Activated naive CD8-positive, alpha-beta T cell (primary cell): ENCODE measurements at regions not wholly inside any gene's neighbourhood (a gene's known extent, or its start where the extent isn't known, plus 50 kb on each side); places are given as distances from the start of the nearest gene placed in this dataset.

Source experiments
- H3K27ac Mint-ChIP-seq: one replicate; pipeline ENCODE4 v1.8.0; 2021; ENCODE audit warnings: mixed read lengths
- H3K27me3 Mint-ChIP-seq: one replicate; pipeline ENCODE4 v1.8.0; 2021; ENCODE audit warnings: mixed read lengths
- H3K36me3 Mint-ChIP-seq: one replicate; pipeline ENCODE4 v1.8.0; 2021; ENCODE audit warnings: mixed read lengths
- H3K4me1 Mint-ChIP-seq: one replicate; pipeline ENCODE4 v1.8.0; 2021; ENCODE audit warnings: low read depth, mixed read lengths
- H3K4me3 Mint-ChIP-seq: one replicate; pipeline ENCODE4 v1.8.0; 2021; ENCODE audit warnings: mild to moderate bottlenecking, mixed read lengths
- H3K9me3 Mint-ChIP-seq: one replicate; pipeline ENCODE4 v1.8.0; 2021; ENCODE audit warnings: low read depth, mixed read lengths

DNA sequence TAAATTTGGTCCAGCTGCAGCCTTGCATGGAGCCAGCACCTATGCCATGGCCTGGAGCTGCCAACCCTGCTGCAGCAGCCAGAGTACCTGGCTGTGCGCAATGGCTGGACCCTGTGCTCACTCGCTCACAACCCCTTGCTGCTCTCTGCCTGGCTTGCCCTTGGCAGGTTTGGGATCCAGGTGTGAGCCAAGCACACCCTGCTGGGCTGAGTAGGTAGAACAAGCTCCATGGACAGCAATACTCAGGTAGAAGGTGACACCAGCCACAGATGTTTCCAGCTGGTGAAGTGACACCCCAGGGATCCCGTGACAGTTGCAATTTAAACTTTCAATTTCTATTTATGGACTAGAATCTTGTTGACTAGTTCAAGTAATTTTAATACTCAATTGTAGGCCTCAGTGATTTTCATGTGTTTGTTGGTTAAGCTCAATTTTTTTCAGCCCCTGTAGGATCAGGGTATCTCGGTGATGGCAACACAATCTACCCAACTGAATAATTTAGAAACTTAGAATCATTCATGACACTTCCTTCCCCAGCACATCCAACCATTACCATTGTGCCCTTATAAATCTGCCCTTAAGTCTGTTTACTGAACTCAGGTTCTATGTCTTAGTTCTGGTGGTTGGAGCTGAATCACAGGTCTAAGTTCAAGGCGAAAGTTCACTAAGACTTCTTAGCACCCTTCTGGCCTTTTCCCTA is 480.0 kb downstream of the PMP22 start:
- H3K27me3 Mint-ChIP-seq, result peaks cover 2% of the 10 kb centered on the region
- no peaks in the 10 kb centered on the region for H3K9me3 Mint-ChIP-seq
- no peaks in the 10 kb centered on the region for H3K36me3 Mint-ChIP-seq
- H3K27ac Mint-ChIP-seq, result no peak overlapping the region
- no peak overlapping the region for H3K4me3 Mint-ChIP-seq
- no peaks in the 10 kb centered on the region for H3K4me1 Mint-ChIP-seq

DNA sequence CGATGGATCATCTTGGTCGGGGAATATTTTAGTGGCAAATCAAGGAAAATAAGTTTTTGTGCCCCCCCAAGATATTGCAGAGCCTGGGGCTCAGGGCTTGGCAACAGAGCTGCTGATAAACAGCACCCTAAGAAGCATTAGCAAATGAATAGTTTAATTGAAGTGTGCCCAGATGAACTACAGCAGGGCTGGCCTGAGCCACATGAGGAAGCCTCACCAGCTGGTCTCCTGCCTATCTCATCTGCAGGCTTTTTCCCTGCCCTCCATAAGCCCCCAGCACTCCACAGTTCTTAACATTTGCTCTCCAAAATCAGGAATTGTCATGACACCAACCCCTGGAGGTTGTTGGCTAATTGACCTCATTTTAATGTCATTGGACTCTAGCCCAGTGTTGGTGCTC is 480.2 kb downstream of the HS3ST3B1 start:
- Mint-ChIP-seq H3K9me3 (no peaks in the 10 kb centered on the region), H3K4me3 (no peak overlapping the region), H3K27me3 (peaks cover 3% of the 10 kb centered on the region), H3K4me1 (no peaks in the 10 kb centered on the region), H3K36me3 (no peaks in the 10 kb centered on the region), H3K27ac (no peak overlapping the region)

DNA sequence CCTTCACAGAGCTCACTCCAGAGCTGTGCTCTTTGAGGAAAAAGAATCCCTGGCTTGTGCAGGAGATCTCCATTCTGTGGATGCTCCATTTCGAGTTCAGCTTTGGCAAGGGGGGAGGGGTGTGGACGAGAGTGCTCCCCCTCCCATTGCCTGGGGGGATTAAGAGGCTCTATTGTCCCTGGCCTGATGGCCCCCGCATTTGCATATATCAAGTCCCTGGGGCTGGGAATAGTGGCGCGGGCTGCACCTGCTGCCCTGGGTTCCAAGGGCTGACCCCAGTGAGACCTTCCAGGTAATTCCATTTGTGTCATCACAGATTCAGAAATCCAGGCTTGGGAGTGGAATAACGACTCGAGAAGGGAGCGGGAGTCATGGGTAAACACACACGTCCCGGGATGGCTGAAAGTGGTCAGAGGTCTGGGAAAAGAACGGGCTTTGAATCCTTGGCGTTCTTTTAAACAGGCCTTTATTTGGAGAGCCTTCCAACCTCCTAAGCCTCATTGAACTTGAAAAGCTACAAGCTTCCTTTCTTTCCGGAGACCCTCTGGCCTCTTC is 479.3 kb downstream of the HS3ST3B1 start:
- H3K4me1 Mint-ChIP-seq, result no peaks in the 10 kb centered on the region
- no peak overlapping the region for H3K4me3 Mint-ChIP-seq
- no peaks in the 10 kb centered on the region for H3K36me3 Mint-ChIP-seq
- no peak overlapping the region for H3K27ac Mint-ChIP-seq
- H3K9me3 Mint-ChIP-seq, result no peaks in the 10 kb centered on the region
- H3K27me3 Mint-ChIP-seq, result peaks cover 3% of the 10 kb centered on the region

DNA sequence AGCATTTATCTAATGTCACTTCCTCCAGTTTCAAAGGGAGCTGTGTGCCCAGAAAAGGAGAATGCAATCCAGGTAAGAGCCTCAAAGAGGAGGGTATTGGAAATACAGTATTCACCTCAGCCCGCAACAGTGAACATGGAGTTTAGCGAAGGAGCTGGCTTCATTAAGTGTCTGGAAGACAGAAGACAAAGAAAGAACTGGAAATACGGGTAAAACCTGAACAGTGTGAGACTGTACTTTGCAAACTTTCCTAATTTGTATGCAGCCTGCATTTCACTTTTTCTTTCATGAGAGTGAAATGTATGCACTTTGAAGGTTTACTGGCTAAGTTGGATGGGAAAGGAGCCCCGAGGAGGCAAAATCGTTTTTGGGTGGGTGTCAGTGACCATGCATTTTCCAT is 478.4 kb downstream of the HS3ST3B1 start:
- Mint-ChIP-seq H3K36me3 (no peaks in the 10 kb centered on the region), H3K4me1 (no peaks in the 10 kb centered on the region), H3K27ac (no peak overlapping the region), H3K9me3 (no peaks in the 10 kb centered on the region), H3K4me3 (no peak overlapping the region), H3K27me3 (peaks cover 3% of the 10 kb centered on the region)

DNA sequence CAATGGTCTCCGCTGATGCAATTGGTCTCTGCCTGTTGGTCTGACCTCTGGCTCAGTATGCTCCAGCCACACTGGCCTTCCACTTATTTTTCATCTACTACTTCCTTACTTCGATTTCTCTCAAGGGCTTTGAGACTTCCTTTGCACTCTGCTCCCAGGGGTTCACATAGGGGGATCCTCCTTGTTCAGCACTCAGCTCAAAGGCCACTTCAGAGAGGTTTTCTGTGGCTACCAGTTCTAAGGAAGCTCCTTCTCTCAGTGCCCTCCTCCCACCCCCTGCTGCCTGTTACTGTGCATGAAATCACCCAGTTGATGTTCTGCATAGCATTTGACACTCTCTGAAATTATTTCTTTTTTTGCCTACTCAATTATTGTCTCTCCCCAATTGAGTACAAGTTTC is 476.4 kb downstream of the HS3ST3B1 start:
- no peak overlapping the region for H3K27ac Mint-ChIP-seq
- H3K9me3 Mint-ChIP-seq, result no peaks in the 10 kb centered on the region
- H3K4me3 Mint-ChIP-seq, result no peak overlapping the region
- H3K27me3 Mint-ChIP-seq, result peaks cover 3% of the 10 kb centered on the region
- H3K36me3 Mint-ChIP-seq, result no peaks in the 10 kb centered on the region
- no peaks in the 10 kb centered on the region for H3K4me1 Mint-ChIP-seq

DNA sequence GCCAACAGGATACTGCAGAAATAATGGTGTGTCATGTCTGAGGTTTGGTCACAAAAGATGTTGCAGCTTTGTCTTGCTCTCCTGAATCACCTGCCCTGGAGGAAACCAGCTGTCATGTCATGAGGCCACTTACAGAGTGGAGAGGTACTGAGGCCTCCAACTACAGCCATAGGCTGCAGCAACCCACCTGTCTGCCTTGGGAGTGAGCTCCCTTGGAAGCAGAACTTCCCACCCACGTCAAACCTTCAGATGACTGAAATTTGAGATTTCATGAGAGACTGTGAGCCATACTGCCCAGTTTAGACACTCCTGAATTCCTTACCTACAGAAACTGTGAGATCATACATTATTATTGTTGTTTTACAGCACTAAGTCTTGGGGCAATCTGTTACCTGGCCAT is 475.9 kb downstream of the HS3ST3B1 start:
- no peak overlapping the region for H3K4me3 Mint-ChIP-seq
- H3K27ac Mint-ChIP-seq, result no peak overlapping the region
- H3K36me3 Mint-ChIP-seq, result no peaks in the 10 kb centered on the region
- peaks cover 3% of the 10 kb centered on the region for H3K27me3 Mint-ChIP-seq
- H3K9me3 Mint-ChIP-seq, result no peaks in the 10 kb centered on the region
- H3K4me1 Mint-ChIP-seq, result no peaks in the 10 kb centered on the region

DNA sequence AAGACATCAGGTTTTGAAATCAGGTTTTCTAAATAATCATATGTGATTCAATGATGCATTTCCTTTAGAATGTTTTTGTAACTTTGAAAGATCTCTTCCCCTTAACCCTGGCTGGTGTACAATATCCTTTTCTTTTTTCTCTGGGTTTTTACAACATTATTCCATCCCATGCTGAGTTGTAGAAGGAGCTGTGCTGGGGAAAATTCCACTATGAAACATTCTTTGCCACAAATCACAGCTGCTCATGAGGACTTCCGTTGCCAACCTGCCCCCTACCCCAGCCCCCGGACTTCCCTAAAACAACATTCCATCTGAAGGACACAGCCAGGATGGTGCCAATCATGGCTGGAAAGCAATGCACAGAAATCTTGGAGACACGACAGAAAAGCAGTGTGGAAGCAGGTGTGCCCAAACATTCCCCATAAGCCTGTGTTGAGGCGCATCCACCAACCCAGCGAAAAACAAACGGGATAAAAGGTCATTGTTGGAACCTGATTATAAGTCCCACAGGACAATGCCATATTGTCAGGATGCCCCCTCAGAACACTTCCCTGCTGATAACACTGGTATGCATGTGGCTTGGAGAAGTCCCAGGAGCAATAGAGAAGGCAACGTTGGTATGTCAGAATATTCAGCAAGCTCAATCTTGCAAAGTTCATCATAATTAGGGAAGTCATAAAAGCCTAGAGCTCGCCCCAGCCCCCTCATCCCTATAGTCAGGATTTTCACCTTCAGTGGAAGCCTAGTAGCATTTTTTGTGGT is 475.0 kb downstream of the HS3ST3B1 start:
- peaks cover 3% of the 10 kb centered on the region for H3K27me3 Mint-ChIP-seq
- H3K27ac Mint-ChIP-seq, result no peak overlapping the region
- H3K4me1 Mint-ChIP-seq, result no peaks in the 10 kb centered on the region
- no peak overlapping the region for H3K4me3 Mint-ChIP-seq
- H3K9me3 Mint-ChIP-seq, result no peaks in the 10 kb centered on the region
- no peaks in the 10 kb centered on the region for H3K36me3 Mint-ChIP-seq

DNA sequence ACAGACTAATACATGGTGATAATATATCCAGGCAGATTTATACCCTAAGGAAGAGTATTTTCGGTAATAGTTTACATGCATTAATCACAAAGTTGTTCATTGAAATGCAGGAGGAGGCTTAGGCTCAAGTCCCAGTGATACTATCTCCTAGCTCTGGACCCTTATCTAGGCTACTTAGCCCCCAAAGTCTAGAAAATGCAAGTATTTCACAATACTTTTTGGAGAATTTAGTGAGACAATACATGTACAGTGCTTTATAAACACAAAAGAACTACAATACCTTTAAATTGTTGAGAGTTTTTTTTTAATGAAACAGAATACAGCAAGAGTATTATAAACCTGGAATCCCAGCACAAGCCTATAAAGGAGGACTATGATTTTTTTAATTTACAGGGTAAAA is 473.9 kb downstream of the HS3ST3B1 start:
- Mint-ChIP-seq H3K36me3 (no peaks in the 10 kb centered on the region), H3K4me3 (no peak overlapping the region), H3K4me1 (no peaks in the 10 kb centered on the region), H3K9me3 (no peaks in the 10 kb centered on the region), H3K27me3 (peaks cover 3% of the 10 kb centered on the region), H3K27ac (no peak overlapping the region)

DNA sequence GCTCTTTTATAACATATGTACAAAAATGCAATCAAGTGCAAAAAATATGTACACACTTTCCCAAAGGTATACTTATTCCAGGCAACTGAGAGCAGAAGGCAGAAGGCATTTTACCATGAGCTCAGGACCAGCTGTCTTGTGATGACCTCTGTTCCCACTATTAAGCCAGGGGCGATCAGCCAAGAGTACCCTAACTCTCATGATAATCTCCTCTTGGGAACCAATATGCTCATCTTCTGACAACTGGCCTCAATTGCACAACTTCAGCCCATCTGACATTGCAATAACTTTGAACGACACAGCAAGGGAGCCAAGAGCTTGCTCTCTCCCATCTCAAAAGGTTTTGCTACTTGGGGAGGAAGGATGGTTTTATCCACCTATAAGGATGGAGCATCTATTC is 471.9 kb downstream of the HS3ST3B1 start:
- Mint-ChIP-seq H3K4me1 (no peaks in the 10 kb centered on the region), H3K4me3 (no peak overlapping the region), H3K27ac (no peak overlapping the region), H3K36me3 (peaks cover 2% of the 10 kb centered on the region), H3K9me3 (peaks cover 8% of the 10 kb centered on the region), H3K27me3 (no peaks in the 10 kb centered on the region)

DNA sequence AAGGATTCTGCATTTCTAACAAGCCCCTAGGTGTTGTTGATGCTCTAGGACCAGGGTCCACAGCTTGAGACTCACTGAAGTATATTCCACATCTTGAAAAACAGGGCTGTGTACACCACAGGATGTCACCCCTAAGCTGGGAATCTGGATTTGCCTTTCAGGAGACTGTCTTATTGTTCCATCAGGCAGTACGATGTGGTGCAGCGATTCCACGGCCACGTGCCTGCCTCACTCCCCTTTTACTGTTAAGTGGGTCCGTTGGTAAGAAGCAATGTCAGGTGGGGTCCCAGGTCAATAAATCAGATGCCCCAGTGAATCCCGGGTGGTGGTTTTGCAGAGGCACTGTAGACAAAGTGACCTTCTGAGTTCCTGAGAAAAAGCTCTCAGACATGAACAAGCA is 470.7 kb downstream of the HS3ST3B1 start:
- peaks cover 2% of the 10 kb centered on the region for H3K36me3 Mint-ChIP-seq
- peaks cover 8% of the 10 kb centered on the region for H3K9me3 Mint-ChIP-seq
- H3K27me3 Mint-ChIP-seq, result no peaks in the 10 kb centered on the region
- no peaks in the 10 kb centered on the region for H3K4me1 Mint-ChIP-seq
- H3K27ac Mint-ChIP-seq, result no peak overlapping the region
- H3K4me3 Mint-ChIP-seq, result no peak overlapping the region

DNA sequence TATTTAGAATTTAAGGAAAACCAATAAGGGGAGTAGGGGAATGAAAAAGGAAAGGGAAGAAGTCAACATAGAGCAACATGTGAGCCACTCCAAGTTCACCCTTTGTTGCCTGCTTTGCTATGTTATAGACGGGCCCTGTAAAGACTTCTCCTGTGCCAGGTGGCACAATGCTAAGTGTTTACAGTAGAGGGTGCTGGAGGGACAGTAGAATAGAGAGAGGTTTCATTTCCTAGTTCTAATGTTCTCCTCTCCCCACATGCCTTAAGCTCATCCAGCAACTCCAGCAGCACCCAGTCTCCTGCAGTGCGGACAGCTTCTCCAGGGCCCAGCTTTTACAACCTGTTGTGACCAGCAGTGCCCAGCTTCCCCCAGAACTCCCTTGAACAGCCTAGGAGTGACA is 468.0 kb downstream of the HS3ST3B1 start:
- no peaks in the 10 kb centered on the region for H3K4me1 Mint-ChIP-seq

DNA sequence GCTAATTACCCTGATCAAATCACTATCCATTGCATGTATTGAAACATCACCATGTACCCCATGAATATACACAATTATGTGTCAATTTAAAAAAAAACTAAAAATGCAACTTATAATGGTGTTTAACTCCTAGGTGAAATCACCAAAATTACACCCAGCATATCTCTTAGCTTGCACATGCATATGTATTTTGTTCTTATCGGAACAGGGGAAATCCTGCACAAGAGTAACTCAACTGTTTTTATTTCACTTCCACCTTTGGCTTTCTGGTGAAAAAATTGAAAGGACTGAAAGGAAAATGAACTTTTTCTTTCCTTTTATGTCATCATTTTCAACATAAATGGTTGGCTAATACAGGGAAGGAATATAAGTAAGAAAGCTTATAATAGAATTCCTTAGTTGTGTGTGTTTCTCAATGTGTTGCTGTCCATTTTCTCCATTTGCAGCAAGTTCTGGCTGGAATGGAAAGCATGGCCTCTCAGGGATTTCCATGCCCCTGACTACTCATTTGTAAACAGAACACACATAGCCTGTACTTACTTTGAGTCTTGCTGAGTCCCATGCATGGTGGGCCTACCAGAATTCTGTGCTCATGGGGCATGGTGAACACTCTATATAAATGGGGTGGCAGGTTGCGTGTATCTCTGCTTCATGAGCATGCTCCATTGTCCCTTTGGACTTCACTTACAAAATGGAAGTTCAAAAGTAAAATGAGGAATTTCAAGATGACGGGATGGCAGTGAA is 462.0 kb downstream of the HS3ST3B1 start:
- Mint-ChIP-seq H3K4me1 (no peaks in the 10 kb centered on the region), H3K36me3 (peaks cover 2% of the 10 kb centered on the region), H3K27me3 (no peaks in the 10 kb centered on the region), H3K27ac (no peak overlapping the region), H3K9me3 (no peaks in the 10 kb centered on the region), H3K4me3 (no peak overlapping the region)

More for the DNA sequence above, 468.0 kb downstream of the HS3ST3B1 start:
- Mint-ChIP-seq H3K9me3 (peaks cover 8% of the 10 kb centered on the region), H3K36me3 (peaks cover 4% of the 10 kb centered on the region), H3K27ac (no peak overlapping the region), H3K27me3 (no peaks in the 10 kb centered on the region), H3K4me3 (no peak overlapping the region)

DNA sequence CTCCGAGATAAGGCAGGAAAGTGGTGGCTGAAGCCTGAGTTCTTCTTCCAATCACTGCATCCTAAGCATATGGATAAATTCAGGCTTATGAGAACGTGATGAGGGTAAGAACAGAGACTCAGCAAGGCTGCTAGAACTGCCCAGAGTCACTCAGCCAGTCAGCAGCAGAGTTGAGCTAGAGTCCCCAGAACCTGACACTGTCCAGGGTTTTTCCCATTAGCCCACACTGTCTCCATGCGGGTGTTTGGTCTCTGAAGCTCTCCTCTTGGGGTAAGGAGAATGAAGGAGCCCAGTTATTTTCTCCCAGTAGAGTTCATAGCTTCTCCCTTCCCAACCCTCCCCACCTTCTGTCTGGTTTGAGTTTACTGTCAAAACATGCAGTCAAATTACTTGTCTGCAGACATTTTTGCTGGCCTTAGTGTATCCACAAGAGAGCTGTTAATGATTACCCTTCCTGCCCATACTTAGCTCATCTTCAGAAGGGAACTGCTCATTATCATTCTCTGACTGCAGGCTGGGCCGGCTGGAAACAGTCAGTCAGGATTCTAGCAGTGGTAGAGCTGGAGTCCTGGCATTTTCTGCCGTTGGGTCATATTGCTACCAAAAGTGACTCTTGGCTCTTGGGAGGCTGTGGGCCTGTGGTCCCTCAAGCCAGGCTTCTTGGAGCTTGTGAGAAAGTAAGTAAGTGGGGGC is 460.0 kb downstream of the HS3ST3B1 start:
- peaks cover 2% of the 10 kb centered on the region for H3K36me3 Mint-ChIP-seq
- H3K9me3 Mint-ChIP-seq, result no peaks in the 10 kb centered on the region
- no peaks in the 10 kb centered on the region for H3K4me1 Mint-ChIP-seq
- no peak overlapping the region for H3K27ac Mint-ChIP-seq
- no peak overlapping the region for H3K4me3 Mint-ChIP-seq
- H3K27me3 Mint-ChIP-seq, result peaks cover 4% of the 10 kb centered on the region

DNA sequence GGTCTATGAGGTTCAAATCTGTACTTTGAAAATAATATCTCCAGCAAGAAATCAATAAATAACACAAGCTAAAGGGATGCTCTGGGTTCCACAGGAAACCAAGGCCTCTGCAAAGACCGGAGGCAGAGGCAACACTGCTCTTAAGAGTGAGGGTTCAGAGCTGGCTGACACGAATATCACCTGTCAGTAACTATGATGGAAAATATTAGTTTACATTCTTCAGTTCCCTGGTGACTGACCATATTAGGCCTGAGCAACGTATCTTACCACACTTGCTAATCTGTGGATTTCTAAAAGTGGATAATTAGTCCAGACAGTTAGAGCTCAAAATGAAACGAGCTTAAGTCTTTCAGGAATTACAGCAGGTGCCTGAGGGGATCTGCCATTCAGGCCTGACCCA is 459.3 kb downstream of the HS3ST3B1 start:
- H3K4me3 Mint-ChIP-seq, result no peak overlapping the region
- H3K27ac Mint-ChIP-seq, result no peak overlapping the region
- no peaks in the 10 kb centered on the region for H3K36me3 Mint-ChIP-seq
- no peaks in the 10 kb centered on the region for H3K9me3 Mint-ChIP-seq
- H3K27me3 Mint-ChIP-seq, result peaks cover 4% of the 10 kb centered on the region
- no peaks in the 10 kb centered on the region for H3K4me1 Mint-ChIP-seq
